GM12891 (cell line): ENCODE measurements at regions not wholly inside any gene's neighbourhood (a gene's known extent, or its start where the extent isn't known, plus 50 kb on each side); places are given as distances from the start of the nearest gene placed in this dataset.

ENCODE experiments used
- DNase-seq: peaks from one replicate; pipeline ENCODE4 v3.0.0; 2011; ENCODE audit warnings: low spot score; ENCODE audit not compliant: insufficient read length
- FAIRE-seq: peaks from 2 replicates; lab custom pipeline; 2011; peaks lifted over from hg19 to GRCh38; lab: Jason Lieb, UNC
- PAX5 ChIP-seq: IDR thresholded peaks from 2 replicates; pipeline ENCODE4 v1.6.1; 2011; ENCODE audit warnings: low read length, moderate library complexity, mild to moderate bottlenecking; ENCODE audit not compliant: insufficient read depth, severe bottlenecking
- POLR2A ChIP-seq: IDR thresholded peaks from 2 replicates; pipeline ENCODE4 v1.6.1; 2011; ENCODE audit warnings: low read depth, low read length, control low read depth
- POLR2AphosphoS5 ChIP-seq: IDR thresholded peaks from 2 replicates; pipeline ENCODE4 v1.6.1; 2011; ENCODE audit warnings: low read depth, low read length, control low read depth
- POU2F2 ChIP-seq: IDR thresholded peaks from 2 replicates; pipeline ENCODE4 v1.6.1; 2011; ENCODE audit warnings: low read depth, mild to moderate bottlenecking, control low read depth, low read length, moderate library complexity
- SPI1 ChIP-seq: IDR thresholded peaks from 2 replicates; pipeline ENCODE4 v1.6.1; 2011; ENCODE audit warnings: low read depth, low read length, control low read depth
- TAF1 ChIP-seq: IDR thresholded peaks from 2 replicates; pipeline ENCODE4 v1.6.1; 2011; ENCODE audit warnings: low read depth, low read length, control low read depth

DNA sequence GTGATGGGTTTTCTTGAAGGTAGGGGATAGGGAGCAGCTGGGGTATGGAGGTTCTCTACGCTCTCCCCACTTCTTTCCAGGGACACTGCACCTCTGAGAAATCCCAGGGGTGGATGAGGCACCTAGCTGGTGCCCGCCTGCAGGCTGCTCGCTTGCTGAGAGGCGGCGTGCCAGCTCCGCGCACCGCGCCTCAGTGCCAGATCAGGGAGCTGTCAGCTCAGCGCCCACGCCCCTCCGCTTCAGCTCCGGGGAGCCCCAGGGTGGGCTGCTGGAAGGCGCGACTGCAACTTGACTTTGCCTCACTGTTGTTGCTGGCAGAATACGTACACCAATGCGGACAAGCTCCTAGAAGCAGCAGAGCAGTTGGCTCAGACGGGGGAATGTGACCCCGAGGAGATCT lies 345.7 kb upstream of the UMPS start:
- TF ChIP-seq POLR2A: no peak
- no peak for TF ChIP-seq TAF1
- no peak for TF ChIP-seq SPI1
- FAIRE-seq (no peak), DNase-seq (no peak)

DNA sequence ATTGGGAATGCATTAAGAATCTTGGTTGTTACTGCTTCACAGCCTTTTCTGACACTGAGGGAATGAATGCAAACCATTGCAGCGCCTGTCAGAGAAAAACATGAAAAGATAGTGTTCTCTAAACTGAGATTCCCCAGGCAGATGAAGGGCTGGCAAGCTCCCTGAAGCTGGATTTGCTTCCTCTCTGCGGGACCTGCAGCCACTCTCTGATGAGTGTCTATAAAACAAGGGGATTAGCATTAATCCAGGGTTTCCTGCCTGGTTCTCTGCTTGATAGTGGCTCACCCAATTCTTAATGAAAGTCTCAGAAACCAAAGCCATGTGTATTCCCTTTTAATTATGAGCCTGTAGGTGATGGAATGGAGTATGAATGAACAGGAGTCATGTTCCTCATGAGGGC lies 344.3 kb upstream of the UMPS start:
- DNase-seq: no peak
- FAIRE-seq: no peak
- no peak for TF ChIP-seq POLR2A
- no peak for TF ChIP-seq POLR2AphosphoS5
- TF ChIP-seq POU2F2: no peak
- no peak for TF ChIP-seq TAF1
- no peak for TF ChIP-seq PAX5
- TF ChIP-seq SPI1: no peak

DNA sequence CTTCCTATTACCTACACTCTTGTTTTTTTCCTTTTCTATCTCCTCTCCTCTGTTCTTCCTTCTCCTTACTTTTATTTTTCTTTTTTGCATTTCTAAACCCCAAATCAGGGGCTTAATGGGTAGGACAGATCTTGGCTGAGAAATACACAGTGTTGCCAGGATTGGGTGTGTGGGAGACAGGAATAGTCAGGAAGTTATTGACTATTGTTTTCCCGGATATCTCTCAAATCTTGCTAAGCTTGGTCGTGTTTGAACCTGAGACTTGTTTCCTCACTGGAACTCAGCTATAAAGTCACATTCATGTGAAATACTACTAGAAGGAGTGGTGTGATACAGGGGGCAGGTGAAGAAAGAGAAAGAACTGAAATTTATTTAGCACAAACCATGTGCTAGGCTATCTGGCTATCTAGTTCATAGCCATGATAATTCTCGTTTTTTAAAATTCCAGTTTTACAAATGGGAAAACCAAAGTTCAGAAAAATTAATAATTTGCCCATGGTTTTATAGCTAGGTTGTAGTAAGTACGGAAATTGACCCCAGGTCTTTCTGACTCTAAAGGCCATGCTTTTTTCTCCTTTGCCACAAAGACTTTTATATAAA lies 343.2 kb upstream of the UMPS start:
- TF ChIP-seq POU2F2 (no peak), SPI1 (no peak), PAX5 (no peak), POLR2A (no peak)
- DNase-seq (no peak), FAIRE-seq (no peak)

DNA sequence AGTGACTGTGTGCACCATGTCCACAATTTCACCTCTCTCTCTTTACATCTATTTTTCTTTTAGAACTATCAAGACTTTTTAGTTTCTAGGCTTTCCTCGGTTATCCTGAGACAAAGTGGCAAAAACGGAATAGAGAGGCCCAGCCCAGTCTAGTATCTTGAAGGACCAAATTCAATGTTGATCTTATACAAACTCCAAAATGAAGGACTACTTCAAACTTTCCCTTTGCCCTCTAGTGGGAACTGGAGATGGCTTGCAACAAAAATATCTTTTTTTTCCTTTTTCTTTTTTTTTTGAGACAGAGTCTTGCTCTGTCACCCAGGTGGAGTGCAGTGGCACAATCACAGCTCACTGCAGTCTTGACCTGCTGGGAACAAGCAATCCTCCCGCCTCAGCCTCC lies 338.5 kb upstream of the UMPS start:
- no peak for FAIRE-seq
- no peak for DNase-seq
- TF ChIP-seq PAX5 (no peak), POLR2A (no peak), TAF1 (no peak), POLR2AphosphoS5 (no peak), POU2F2 (no peak)

DNA sequence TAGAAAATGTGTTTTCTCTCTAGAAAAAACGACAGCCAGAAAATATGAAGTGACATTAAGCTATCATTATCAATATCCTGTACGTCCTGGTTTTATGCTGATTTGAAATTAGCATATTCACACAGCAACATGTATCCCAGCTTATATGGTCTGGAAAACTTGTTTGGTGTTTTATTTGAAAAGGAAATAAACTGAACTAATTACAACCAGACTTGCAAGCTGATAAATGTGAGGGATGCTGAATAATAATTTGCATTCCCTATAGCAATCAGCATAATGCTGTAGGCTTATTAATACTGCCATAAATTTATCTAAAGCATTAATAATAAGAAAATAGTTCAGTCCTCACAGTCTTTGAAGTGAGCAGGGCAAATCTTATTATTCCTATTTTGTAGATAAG lies 336.9 kb upstream of the UMPS start:
- TF ChIP-seq TAF1 (no peak), POU2F2 (no peak), SPI1 (no peak)
- DNase-seq: no peak
- FAIRE-seq: no peak

DNA sequence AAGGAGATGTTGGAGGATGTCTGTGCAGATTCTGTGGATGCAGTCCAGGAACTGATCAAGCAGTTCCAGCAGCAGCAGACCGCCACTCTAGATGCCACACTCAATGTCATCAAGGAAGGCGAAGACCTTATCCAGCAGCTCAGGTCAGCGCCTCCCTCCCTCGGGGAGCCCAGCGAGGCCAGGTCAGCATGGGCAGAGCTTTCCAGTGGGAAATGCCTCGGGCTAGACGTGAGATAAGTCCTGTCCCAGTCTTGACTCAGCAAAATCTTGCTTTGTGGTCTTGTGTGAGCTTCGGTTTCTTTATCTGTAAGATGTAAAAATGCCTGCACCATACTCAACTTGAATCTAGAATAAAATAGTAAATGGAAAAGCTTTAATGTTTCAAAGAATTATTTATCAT lies 335.1 kb upstream of the UMPS start:
- TF ChIP-seq SPI1 (no peak), POLR2A (no peak), POLR2AphosphoS5 (no peak), POU2F2 (no peak), TAF1 (no peak), PAX5 (no peak)
- DNase-seq: no peak
- no peak for FAIRE-seq

DNA sequence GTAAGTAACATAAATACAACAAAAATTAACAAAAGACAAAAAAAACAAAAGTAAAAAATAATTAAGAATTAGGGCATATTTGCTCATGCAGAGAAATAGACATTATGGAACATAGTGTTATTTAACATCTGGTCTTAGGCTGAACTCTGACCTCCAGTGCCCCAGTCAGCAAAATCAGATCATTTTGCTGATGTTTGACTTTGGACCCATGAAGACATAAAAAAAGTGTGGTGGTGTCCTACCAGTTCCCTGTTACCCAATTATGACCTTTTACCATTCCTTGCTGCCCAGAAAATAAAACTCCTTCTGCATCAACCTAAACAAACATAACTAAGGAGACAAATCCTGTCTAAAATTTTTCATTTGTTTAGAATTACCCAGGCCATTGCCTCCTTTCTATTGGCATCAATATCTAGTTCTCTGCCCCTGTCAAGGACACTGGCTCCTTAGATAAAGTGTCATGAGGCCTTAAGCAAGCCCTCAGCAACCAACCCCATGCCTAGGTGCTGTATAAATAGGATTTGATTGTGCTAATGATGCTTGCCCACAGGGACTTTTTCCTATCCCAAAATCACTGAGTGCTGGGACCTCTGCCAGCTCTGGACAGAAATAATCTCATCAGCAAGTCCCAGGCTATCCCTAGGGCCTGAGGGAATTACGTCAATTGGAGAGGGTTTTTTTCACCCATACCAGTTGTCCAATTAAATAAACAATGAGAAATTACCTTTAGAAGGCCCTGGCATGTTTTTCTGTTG lies 334.5 kb upstream of the UMPS start:
- DNase-seq (no peak), FAIRE-seq (no peak)
- TF ChIP-seq POU2F2 (no peak), PAX5 (no peak), POLR2AphosphoS5 (no peak), POLR2A (no peak), TAF1 (no peak), SPI1 (no peak)

DNA sequence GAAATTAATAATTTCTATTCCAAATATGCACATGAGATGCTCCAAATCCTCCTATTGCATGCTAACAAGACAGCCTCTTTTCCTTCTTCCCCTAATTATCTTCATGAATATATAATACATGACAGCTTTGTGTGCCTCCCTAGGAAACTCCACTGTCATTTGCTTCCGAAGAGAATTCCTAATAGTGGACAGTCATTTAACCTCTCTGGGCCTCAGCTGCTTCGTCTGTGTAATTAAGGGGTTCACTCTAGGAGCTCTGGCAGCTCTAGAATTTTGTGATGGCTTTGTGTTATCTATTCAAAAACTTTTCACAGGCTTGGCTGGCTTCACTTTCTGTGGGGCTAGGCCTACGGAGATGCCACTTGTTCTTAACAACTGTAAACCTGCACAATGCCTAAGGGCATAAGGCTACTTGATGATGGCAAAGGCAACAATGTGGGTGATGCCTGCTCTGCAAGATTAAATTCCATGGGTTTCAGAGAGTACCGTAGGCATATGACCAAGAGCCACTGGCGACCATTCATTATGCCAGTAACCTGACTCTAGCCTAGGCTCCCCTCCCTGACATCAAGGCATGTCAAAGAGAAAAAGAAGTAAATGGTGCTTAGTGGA lies 333.8 kb upstream of the UMPS start:
- no peak for DNase-seq
- no peak for FAIRE-seq

DNA sequence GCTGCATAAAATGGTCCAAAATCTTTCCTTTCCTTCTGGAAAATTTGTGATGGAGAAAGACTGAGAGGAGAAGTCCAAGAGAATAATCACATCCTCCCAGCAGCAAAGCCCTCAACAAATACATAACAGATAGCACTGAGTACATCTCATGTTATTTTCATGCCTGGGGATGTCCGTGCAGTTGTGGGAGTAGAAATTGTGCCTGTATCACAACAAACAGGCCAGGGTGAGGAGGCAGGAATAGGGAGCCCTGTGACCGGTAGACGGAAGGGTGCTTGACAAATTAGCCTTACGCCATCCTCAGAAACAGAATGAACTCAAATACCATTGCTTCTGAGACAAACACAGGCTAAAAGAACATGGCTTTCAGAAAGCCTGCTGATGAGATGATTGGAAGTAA lies 333.2 kb upstream of the UMPS start:
- FAIRE-seq (no peak), DNase-seq (no peak)
- TF ChIP-seq POLR2AphosphoS5: no peak
- no peak for TF ChIP-seq SPI1
- no peak for TF ChIP-seq POLR2A
- no peak for TF ChIP-seq PAX5
- TF ChIP-seq TAF1: no peak
- TF ChIP-seq POU2F2: no peak

More for the DNA sequence above, 333.8 kb upstream of the UMPS start:
- TF ChIP-seq TAF1: no peak
- TF ChIP-seq POU2F2: no peak
- TF ChIP-seq SPI1: no peak
- TF ChIP-seq POLR2A: no peak
- TF ChIP-seq POLR2AphosphoS5: no peak
- TF ChIP-seq PAX5: no peak

DNA sequence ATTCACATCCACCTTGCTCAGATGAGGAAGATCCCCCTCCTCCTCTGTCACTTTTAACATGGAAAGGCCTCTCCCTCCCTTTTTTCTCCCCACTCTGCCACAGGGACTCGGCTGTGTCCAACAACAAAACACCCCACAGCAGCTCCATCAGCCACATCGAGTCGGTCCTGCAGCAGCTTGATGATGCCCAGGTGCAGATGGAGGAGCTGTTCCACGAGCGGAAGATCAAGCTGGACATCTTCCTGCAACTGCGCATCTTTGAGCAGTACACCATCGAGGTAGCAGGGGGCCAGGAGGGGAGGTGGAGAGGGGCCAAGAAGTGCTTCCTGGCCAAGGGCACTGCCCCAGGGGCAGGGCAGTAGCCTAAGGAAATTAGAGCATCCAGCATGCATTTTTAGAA lies 331.7 kb upstream of the UMPS start:
- FAIRE-seq: no peak
- TF ChIP-seq PAX5 (no peak), POU2F2 (no peak), POLR2AphosphoS5 (no peak), POLR2A (no peak), SPI1 (no peak), TAF1 (no peak)
- no peak for DNase-seq

DNA sequence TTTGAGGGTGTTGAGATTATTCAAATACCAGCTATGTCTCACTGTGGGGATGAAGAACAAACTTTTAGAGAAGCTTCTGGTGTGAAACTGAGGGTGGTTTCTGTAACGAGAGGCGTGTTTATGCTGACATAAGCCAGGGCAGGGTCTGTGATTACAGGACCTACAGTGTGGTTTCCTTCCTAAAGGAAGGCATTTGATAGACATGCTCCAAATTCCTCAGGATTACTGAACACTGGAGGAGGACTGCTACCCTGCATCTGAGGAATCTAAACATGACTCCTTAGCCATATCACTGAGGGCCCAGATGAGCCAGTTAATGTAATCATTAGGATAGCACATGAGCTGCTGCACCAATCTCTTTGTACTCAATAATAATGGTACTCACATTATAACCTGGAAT lies 328.4 kb upstream of the UMPS start:
- FAIRE-seq (no peak), DNase-seq (no peak)
- no peak for TF ChIP-seq POLR2A
- no peak for TF ChIP-seq SPI1

DNA sequence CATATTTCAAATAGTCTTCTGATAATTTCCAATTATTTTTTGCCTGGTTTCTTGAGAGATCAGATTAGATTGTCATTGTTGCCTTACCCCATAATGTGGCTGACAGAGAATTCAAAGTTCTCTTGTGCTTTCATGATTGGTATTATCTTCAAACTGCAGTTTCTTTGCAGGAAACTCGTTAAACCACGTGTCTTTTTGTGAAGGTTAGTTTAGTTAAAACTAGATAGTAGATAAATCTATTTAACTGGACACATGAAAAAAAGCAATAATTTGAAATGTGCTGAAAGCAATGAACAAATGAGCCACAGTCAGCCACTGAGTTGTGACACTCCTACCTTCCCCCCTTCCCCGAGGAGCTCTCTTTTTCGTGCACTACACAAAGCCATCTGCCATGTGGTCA lies 327.5 kb upstream of the UMPS start:
- TF ChIP-seq POLR2AphosphoS5 (no peak), TAF1 (no peak), PAX5 (no peak), SPI1 (no peak)
- DNase-seq: no peak
- FAIRE-seq: no peak
